HepG2 (cell line): ENCODE measurements at regions not wholly inside any gene's neighbourhood (a gene's known extent, or its start where the extent isn't known, plus 50 kb on each side); places are given as distances from the start of the nearest gene placed in this dataset.

Source experiments
- ATAC-seq: fragments of 200-7000 bp; cut with Tn5 transposase; 3 replicates; pipeline ENCODE4 v1.9.1; 2020; ENCODE audit warnings: mild to moderate bottlenecking, moderate library complexity
- BruUV-seq: library from RNA; stranded (reverse); fragments of 400-500 nt; replicated peaks from 2 replicates; lab custom pipeline; 2021; lab: Mats Ljungman, UMichigan
- CTCF ChIA-PET: fragments of 300-600 bp; formaldehyde crosslinking; extraction: SDS; loops from one replicate; lab custom pipeline; 2021; ENCODE audit warnings: low total read pairs, inconsistent platforms, low intra/inter-chr PET ratio; lab: Yijun Ruan, JAX
- POLR2A ChIA-PET: fragments of 350-600 bp; sonication (Branson Sonifier 250); formaldehyde crosslinking; loops from one replicate; lab custom pipeline; 2020; ENCODE audit warnings: antibody characterized with exemption, inconsistent platforms; lab: Yijun Ruan, JAX
- DNase-seq: peaks from one replicate; pipeline ENCODE4 v3.0.0-alpha.2; 2015; ENCODE audit warnings: low spot score
- FAIRE-seq: peaks from 3 replicates; lab custom pipeline; 2011; peaks lifted over from hg19 to GRCh38; lab: Jason Lieb, UNC
- H2AFZ ChIP-seq: one replicate; pipeline ENCODE4 v1.6.1; 2011; ENCODE audit warnings: low read length, inconsistent platforms
- H3K27ac ChIP-seq: fragments of 300-600 bp; 3 replicates; pipeline ENCODE4 v1.8.0; 2011; ENCODE audit warnings: mixed run types, mild to moderate bottlenecking, mixed read lengths, low read length, inconsistent platforms; ENCODE audit not compliant: insufficient read depth; ENCODE audit errors: extremely low read length
- H3K27me3 ChIP-seq, 2 experiments: fragments of 200-600 bp in 1 of 2; 2 replicates in 1 of 2; 3 replicates in 1 of 2; pipeline versions ENCODE4 v1.6.0 to v1.8.0; 2011; ENCODE audit warnings: low read length in 2 of 2, mild to moderate bottlenecking in 2 of 2, moderate library complexity in 2 of 2, inconsistent platforms in 1 of 2; ENCODE audit not compliant: insufficient read depth in 2 of 2, control insufficient read depth in 1 of 2
- H3K36me3 ChIP-seq, 2 experiments: fragments of 200-600 bp in 1 of 2; replicated peaks in 1 of 2; 2 replicates in 1 of 2; 3 replicates in 1 of 2; pipeline versions ENCODE4 v1.5.1 to v1.8.0; 2011; ENCODE audit warnings: low read length in 2 of 2, inconsistent platforms in 1 of 2; ENCODE audit not compliant: insufficient read depth in 2 of 2, control insufficient read depth in 1 of 2
- H3K4me1 ChIP-seq: 2 replicates; pipeline ENCODE4 v1.5.1; 2012; ENCODE audit warnings: low read length, inconsistent platforms; ENCODE audit not compliant: insufficient read depth
- H3K4me2 ChIP-seq: 2 replicates; pipeline ENCODE4 v1.6.0; 2011; ENCODE audit warnings: low read depth, low read length, inconsistent platforms
- H3K4me3 ChIP-seq, 3 experiments: fragments of 200-600 bp in 1 of 3; sonication (generic), shearing (Covaris generic) in 1 of 3; replicated peaks in 1 of 3; 2 replicates each; pipeline ENCODE4 v1.5.1; 2011 to 2016; ENCODE audit warnings: low read length in 3 of 3, inconsistent platforms in 2 of 3, low read depth in 2 of 3, mild to moderate bottlenecking in 2 of 3, control low read depth in 1 of 3, mixed read lengths in 1 of 3; ENCODE audit not compliant: insufficient read depth in 1 of 3
- H3K79me2 ChIP-seq: one replicate; pipeline ENCODE4 v1.6.1; 2011; ENCODE audit warnings: low read length, inconsistent platforms; ENCODE audit not compliant: insufficient read depth
- H3K9ac ChIP-seq: 2 replicates; pipeline ENCODE4 v1.6.0; 2011; ENCODE audit warnings: mild to moderate bottlenecking, low read depth, low read length, inconsistent platforms; ENCODE audit not compliant: insufficient read depth
- H3K9me3 ChIP-seq: 2 replicates; pipeline ENCODE4 v1.5.1; 2012; ENCODE audit warnings: mild to moderate bottlenecking, low read length
- H4K20me1 ChIP-seq: 2 replicates; pipeline ENCODE4 v1.6.0; 2011; ENCODE audit warnings: inconsistent platforms, mild to moderate bottlenecking, low read length, moderate library complexity; ENCODE audit not compliant: insufficient read depth
- GPBP1L1 ChIP-seq: sonication (generic); formaldehyde crosslinking; IDR thresholded peaks from 2 replicates; pipeline ENCODE4 v1.5.0; 2020; ENCODE audit warnings: mild to moderate bottlenecking, missing genetic modification reagents
- KLF9 ChIP-seq: IDR thresholded peaks from 2 replicates; pipeline ENCODE4 v1.6.1; 2016; ENCODE audit warnings: low read depth
- RAD51 ChIP-seq: fragments of 450-650 bp; IDR thresholded peaks from 2 replicates; pipeline ENCODE4 v1.6.1; 2016; ENCODE audit warnings: borderline replicate concordance
- RFX3 ChIP-seq: IDR thresholded peaks from 2 replicates; pipeline ENCODE4 v1.6.1; 2016; ENCODE audit warnings: missing biosample characterization, missing genetic modification reagents
- TGIF2 ChIP-seq: IDR thresholded peaks from 2 replicates; pipeline ENCODE4 v1.6.1; 2016; ENCODE audit warnings: control low read depth, missing compliant biosample characterization
- WGBS: methylation state at CpG from one replicate; pipeline ENCODE4 v1.1.6; 2017; ENCODE audit warnings: low lambda C conversion rate; 5-methylcytosine and 5-hydroxymethylcytosine counted together
- in situ Hi-C: cut with HindIII; loops from 2 replicates; pipeline ENCODE4 v1.10.0; 2017; ENCODE audit warnings: low pct_unique_long_range_greater_than_20kb; ENCODE audit not compliant: extremely low pct_ligation_motif_present
- intact Hi-C: fragments of 100-400 bp; cut with micrococcal nuclease; formaldehyde crosslinking; loops from one replicate; pipeline ENCODE4 v1.10.0; 2022; ENCODE audit not compliant: unreplicated experiment
- TF ChIP-seq, protein P1 (sequence below): sonication (generic); formaldehyde crosslinking; IDR thresholded peaks from 2 replicates; pipeline ENCODE4 v1.8.1; 2023; ENCODE audit warnings: missing genetic modification reagents, inconsistent platforms, borderline replicate concordance

DNA sequence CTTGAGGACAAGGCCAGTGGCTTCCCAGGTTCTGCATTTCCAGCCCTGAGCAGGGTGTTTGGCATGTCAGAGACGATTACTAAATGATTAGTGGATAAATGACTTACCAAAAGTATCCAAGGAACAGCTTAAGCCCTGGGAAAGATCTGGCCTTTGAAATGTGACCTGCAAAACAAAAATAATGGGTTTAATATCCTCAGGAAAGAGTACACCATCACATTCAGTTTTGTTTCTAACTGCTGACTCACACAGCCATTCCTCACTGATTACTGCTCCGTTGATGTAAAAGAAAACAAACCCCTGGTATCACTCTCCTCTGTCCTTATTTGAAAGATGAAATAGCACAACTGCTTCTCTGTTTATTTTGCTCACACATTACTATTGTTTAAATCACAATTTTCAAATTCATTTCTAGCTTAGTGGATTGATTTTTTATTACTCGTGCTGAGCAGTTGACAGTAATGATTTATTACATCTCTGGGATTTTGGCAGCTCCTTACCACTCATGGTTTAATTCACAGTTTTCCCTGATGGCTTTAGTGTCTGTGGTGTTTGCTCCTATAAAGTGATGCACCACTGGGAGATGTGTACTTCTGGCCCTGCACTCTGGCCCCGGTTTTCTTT lies 117.0 kb downstream of the CBLL2 start (continued):
- TF ChIP-seq KLF9 (CRISPR knock-in tag) (no peak), RFX3 (CRISPR knock-in tag) (no peak)
- TF ChIP-seq, protein P1, sequence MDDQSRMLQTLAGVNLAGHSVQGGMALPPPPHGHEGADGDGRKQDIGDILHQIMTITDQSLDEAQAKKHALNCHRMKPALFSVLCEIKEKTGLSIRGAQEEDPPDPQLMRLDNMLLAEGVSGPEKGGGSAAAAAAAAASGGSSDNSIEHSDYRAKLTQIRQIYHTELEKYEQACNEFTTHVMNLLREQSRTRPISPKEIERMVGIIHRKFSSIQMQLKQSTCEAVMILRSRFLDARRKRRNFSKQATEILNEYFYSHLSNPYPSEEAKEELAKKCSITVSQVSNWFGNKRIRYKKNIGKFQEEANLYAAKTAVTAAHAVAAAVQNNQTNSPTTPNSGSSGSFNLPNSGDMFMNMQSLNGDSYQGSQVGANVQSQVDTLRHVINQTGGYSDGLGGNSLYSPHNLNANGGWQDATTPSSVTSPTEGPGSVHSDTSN (CRISPR knock-in tag), result no peak

- Histone ChIP-seq H3K36me3 (no peaks in the 10 kb centered on the region), H3K4me1 (no peaks in the 10 kb centered on the region), H3K27ac (no peak overlapping the region), H3K4me2 (no peak overlapping the region), H3K9ac (no peak overlapping the region), H3K27me3 (no peaks in the 10 kb centered on the region), H4K20me1 (no peaks in the 10 kb centered on the region), H3K4me3 (no peak overlapping the region), H3K79me2 (no peaks in the 10 kb centered on the region), H3K9me3 (no peaks in the 10 kb centered on the region), H2AFZ (no peak overlapping the region)
- WGBS, result 27% methylated on average over 10 of the region's 10 CpGs
- TF ChIP-seq TGIF2 (CRISPR knock-in tag), result no peak
- no peak for TF ChIP-seq GPBP1L1 (CRISPR knock-in tag)
- no peak for TF ChIP-seq RAD51
- no TSS peak for BruUV-seq
- no peak for ATAC-seq
- intact Hi-C loops, result no loop called here
- in situ Hi-C loops, result no loop called here
- ChIA-PET POLR2A (no interaction called here), CTCF (no interaction called here)
- FAIRE-seq, result no peak
- DNase-seq, result no peak
Observed at GRCh38 chrX:22392133-22392948, 119.6 kb downstream of the CBLL2 start.
